ENCODE measurements at regions not wholly inside any gene's neighbourhood (a gene's known extent, or its start where the extent isn't known, plus 50 kb on each side); places are given as distances from the start of the nearest gene placed in this dataset.

GRCh38 chr4:110867981-110868720 is 245.3 kb upstream of the PITX2 start:
- TF ChIP-seq CTCF (IDR thresholded peaks at IDR 0.05) (no peak), EP300 (IDR thresholded peaks at IDR 0.05) (no peak), POLR2A (IDR thresholded peaks at IDR 0.05) (no peak)
